Amniotic epithelial cell (primary cell): ENCODE measurements at regions not wholly inside any gene's neighbourhood (a gene's known extent, or its start where the extent isn't known, plus 50 kb on each side); places are given as distances from the start of the nearest gene placed in this dataset.
"Not testable (repeated sequence)": the region's sequence is repeated elsewhere in the genome, so short reads cannot be mapped to it uniquely, and the experiment has no call there.

Experiments
- DNase-seq: peaks from one replicate; pipeline ENCODE4 v3.0.0-alpha.2; 2010; ENCODE audit warnings: low read depth

- no peak for DNase-seq
Observed at GRCh38 chr5:85849411-85849810, 768.3 kb upstream of the COX7C start.

DNA sequence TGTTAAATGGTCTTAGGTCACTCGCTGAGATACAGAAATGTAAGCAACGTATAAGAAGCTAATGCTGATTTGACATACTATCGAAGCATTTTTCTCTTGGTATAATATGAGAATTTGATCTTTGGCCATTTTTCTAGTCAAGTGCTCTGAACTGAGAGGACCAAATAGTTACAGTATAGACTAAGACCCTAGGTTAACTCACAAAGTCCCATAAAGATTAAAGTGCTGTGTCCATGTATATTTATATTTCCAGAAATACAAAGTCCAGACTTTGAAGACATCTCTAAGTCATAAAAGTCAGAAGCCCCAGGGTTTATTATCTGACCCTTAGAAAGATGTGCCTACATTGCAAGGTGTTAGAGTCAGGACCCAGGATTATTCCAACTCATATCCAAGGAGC lies 752.4 kb upstream of the COX7C start:
- DNase-seq, result no peak

GRCh38 chr5:85868070-85868469 lies 749.7 kb upstream of the COX7C start:
- DNase-seq, result no peak

DNA sequence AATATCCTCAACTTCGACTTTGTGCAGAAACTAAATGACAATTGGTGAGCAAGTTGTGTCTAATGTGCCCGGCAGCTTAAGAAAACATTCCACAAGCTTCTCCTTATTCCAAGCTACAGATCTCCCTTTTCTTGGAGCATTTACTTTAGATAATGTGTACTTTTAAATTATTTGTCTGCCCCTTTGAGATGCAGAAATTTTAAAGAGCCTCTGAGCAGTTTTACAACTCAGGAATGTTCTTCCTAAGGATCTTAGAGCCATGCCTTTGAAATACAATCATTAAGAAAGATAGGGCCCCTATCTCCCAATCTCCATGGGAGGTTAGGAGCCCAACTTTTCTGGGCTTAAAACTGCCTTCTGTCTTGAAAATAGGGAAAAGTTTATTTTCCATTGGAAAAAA lies 723.7 kb upstream of the COX7C start:
- DNase-seq, result no peak

DNA sequence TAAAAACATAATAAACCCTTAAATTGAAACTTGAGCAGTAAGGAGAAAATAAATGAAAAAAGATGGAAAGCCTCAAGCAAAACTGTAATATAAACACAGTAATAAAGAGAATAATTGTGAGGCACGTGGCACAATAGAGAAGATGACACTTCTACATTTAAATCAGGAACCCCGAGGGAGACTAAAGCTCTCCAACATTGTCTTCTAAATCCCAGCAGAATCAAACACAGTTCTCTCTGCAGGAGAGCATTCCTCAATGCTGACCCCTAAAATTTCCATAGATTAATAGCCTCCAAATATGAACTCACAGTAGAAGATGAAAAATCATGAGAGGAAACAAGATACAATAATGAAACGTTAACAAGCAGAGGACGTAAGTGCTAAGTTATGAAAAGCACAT lies 721.2 kb upstream of the COX7C start:
- DNase-seq, result no peak

GRCh38 chr5:85906460-85906859 lies 711.3 kb upstream of the COX7C start:
- DNase-seq, result no peak

- DNase-seq, result no peak
Observed at GRCh38 chr5:85910335-85910734, 707.4 kb upstream of the COX7C start.

GRCh38 chr5:85920984-85921383 lies 696.8 kb upstream of the COX7C start:
- no peak for DNase-seq

GRCh38 chr5:85921590-85921989 lies 696.2 kb upstream of the COX7C start:
- no peak for DNase-seq

GRCh38 chr5:85927632-85928031 lies 690.1 kb upstream of the COX7C start:
- DNase-seq, result no peak

- no peak for DNase-seq
Observed at GRCh38 chr5:85929713-85930112, 688.0 kb upstream of the COX7C start.

GRCh38 chr5:85931220-85931619 lies 686.5 kb upstream of the COX7C start:
- no peak for DNase-seq

- DNase-seq, result no peak
Observed at GRCh38 chr5:85938201-85938600, 679.5 kb upstream of the COX7C start.

DNA sequence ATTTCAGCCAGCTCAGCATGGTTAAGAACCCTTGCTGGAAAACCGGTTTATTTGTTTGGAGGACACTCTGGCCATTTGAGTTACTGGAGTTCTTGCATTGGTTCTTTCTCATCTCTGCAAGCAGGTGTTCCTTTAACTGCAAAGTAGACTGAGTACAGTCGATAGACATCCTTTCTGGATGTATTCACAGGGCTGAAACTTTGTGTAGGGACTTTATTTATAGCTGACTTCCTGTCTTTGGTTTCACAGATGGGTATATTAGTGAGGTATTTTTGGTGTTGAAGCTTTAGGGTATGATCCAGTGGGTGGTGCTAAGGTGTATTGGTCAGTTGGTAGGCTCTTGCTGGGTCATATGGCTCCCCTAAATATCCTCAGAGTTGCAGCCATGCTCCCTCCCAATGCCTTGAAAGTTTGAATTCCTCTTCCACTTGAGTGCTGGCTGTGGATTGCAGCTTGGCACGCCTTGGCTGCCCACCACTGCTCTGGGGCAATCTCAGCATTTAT lies 666.0 kb upstream of the COX7C start:
- no peak for DNase-seq

- DNase-seq, result no peak
Observed at GRCh38 chr5:85952680-85953079, 665.1 kb upstream of the COX7C start.

- peak; percentile 0 for DNase-seq
Observed at GRCh38 chr5:85967681-85968080, 650.1 kb upstream of the COX7C start.

DNA sequence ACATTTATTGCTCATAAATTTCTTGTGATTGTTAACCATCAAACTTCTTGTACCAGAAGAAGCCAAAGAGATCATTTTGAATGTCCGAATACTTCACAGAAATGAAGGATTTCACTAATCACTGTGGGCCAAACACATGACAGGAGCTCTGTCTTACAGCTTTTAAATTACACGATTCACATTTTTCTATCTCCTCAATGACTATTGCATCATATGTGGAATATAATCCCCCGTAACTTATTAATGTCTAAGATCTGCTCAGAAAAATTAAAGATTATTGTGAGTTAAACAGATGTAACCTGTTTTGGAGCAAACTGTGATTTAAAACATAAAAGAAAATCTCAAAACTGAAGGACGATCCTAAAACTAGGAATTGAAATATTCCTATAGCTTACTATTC lies 645.2 kb upstream of the COX7C start:
- DNase-seq, result no peak

DNA sequence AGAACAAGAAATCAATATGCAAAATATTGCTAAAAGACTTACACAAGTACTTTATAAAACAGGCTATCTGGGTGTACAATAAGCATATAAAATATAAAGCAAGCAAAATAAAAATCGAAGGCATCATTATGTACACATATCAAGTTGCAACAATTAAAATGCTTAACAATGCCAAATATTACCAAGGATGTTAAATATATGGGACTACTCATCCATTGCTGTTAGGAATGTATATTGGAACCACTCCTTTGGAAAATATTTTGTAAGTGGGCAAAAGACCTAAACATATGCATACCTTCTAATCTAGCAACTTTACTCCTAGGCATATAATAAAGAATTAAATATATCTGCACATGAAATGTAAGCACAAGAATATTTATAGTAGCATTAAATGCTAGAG lies 632.6 kb upstream of the COX7C start:
- no peak for DNase-seq

- DNase-seq, result no peak
Observed at GRCh38 chr5:85990998-85991397, 626.7 kb upstream of the COX7C start.

DNA sequence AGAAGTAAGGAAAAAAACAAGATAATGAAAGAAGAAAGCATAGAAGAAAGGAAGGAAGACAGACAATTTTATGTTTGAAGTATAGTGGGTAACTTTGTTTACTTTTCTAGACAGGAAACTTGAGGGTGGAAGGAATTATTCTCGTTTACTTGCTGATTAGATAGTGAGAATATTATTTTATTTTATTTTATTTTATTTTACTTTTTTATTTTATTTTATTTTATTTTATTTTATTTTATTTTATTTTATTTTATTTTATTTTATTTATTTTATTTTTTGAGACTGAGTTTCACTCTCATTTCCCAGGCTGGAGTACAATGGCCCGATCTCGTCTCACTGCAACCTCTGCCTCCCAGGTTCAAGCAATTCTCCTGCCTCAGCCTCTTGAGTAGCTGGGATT lies 623.1 kb upstream of the COX7C start:
- not testable (repeated sequence) for DNase-seq

DNA sequence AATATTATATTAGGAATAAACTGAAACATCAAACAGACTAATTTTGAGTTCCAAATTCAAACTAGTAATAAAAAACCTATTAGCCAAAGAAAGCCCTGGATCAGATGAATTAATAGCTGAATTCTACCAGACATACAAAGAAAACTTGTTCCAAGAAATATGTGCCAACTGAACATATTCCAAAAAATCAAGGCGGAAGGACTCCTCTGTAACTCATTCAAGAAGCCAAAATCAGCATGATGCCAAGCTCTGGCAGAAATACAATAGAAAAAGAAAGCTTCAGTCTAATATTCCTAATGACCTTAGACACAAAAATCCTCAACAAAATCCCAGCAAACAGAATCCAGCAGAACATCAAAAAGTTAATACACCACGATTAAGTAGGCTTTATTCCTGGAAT lies 619.1 kb upstream of the COX7C start:
- DNase-seq, result no peak

- no peak for DNase-seq
Observed at GRCh38 chr5:86008293-86008692, 609.4 kb upstream of the COX7C start.

- DNase-seq, result no peak
Observed at GRCh38 chr5:86008704-86009103, 609.0 kb upstream of the COX7C start.

DNA sequence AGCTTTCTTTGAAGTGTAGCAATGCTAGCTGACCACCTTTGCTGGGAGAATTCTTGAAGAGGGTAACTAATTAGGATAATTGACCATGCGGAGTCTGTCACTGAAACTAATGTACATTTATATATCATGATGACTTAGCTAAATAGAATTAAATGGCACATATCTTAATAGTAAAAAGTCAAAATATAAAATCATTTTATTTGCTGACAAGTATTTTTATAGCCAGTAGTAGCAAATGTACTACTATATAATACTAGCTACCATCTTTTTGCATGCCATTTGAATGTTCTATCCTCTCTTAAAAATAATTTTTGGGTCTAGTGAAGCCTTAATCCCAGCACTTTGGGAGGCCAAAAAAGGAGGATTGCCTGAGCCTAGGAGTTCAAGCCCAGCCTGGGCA lies 605.8 kb upstream of the COX7C start:
- DNase-seq, result no peak

DNA sequence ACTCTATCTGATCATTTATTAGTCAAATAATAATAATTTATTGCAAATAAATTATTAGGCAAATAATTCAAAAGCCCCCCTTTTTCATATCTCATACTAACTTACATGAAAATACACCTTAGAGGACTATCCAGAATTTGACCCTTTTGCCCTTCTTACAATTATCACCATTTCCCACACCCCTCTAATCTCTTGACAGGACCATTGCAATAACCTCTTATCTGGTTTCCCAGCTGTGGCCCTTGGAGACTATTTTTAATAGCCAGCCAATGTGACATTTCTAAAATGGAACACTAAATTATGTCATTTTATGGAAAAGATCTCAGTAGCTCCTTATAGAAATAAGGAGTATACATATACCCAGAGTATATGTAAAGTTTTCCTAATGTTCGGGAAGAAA lies 588.4 kb upstream of the COX7C start:
- DNase-seq, result no peak
